ENCODE measurements at regions not wholly inside any gene's neighbourhood (a gene's known extent, or its start where the extent isn't known, plus 50 kb on each side); places are given as distances from the start of the nearest gene placed in this dataset.

DNA sequence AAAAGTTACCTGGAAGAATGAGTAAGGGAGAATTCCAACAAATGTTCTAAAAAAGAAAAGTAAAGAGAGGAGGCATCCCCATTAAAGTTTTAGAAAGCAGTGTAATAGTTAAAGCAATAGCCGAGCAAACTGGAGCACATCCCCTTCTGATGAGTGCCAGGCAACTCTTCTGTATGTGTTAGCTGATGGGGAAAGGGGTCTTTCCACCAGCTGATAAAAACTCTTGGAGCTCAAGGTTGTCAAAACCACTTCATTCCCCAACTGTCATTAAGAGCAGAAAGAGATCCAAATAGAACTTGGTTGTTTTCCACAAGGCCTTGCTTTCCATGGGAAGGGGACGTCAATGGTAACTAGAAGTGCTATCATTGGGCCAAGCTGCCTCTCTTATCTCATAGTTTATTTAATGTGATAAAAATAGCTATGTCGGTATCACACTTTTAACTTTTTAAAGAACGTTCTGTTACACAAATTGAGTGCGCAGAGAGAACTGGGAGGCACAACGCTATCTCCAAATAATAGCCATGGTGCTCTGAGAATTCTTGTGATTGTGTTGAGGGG is 116.9 kb downstream of the POLR2M start:
- Histone ChIP-seq H3F3A (ENCODE audit: low read depth) (no peaks in the 10 kb centered on the region), H3K9ac (ENCODE audit: low read depth, low read length, poor library complexity, severe bottlenecking) (no peak overlapping the region), H3K4me1 (ENCODE audit: insufficient read depth, low read length, poor library complexity, severe bottlenecking) (no peaks in the 10 kb centered on the region), H3K9me3 (ENCODE audit: insufficient read depth, low read depth, low read length) (no peaks in the 10 kb centered on the region), H3K36me3 (ENCODE audit: insufficient read depth, low read length) (no peaks in the 10 kb centered on the region), H3K27me3 (ENCODE audit: insufficient read depth, low read length, poor library complexity, severe bottlenecking) (peaks cover 13% of the 10 kb centered on the region), H4K20me1 (ENCODE audit: insufficient read depth, low read length, poor library complexity, severe bottlenecking) (no peaks in the 10 kb centered on the region), H3K9me2 (replicated peaks; ENCODE audit: low read depth, low read length) (no peaks in the 10 kb centered on the region), H3K79me2 (ENCODE audit: insufficient read depth, low read length) (no peaks in the 10 kb centered on the region), H3K4me3 (ENCODE audit: low read length, poor library complexity, severe bottlenecking) (no peak overlapping the region), H2AFZ (ENCODE audit: low read length) (no peak overlapping the region), H3K4me2 (ENCODE audit: low read depth, low read length, poor library complexity, severe bottlenecking) (no peak overlapping the region)
- TF ChIP-seq EZH2phosphoT487 (IDR thresholded peaks at IDR 0.05; ENCODE audit: borderline replicate concordance) = no peak

DNA sequence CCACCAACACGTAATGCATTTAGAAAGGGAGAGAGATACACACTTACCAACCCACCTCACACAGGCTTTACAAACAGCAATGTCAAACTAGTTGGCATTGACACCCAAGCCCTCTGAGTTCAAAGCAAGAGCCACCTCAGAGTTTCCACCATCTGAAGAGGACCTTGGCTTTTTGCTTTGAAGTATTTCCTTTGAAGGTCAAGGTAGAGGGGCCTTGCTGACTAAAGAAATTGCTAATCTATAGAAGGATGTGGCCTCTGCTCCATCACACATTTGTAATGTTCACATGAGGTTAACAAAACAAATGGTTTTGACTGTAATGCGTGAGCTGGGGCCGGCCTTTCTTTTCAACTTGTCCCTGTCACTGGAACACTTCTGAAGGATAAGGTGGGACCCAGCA is 117.7 kb downstream of the POLR2M start:
- H3F3A ChIP-seq (ENCODE audit: low read depth) = no peaks in the 10 kb centered on the region
- H2AFZ ChIP-seq (ENCODE audit: low read length) = no peak overlapping the region
- no peak overlapping the region for H3K4me2 ChIP-seq (ENCODE audit: low read depth, low read length, poor library complexity, severe bottlenecking)
- H3K79me2 ChIP-seq (ENCODE audit: insufficient read depth, low read length) = no peaks in the 10 kb centered on the region
- no peak overlapping the region for H3K4me3 ChIP-seq (ENCODE audit: low read length, poor library complexity, severe bottlenecking)
- H3K27me3 ChIP-seq (ENCODE audit: insufficient read depth, low read length, poor library complexity, severe bottlenecking) = peaks cover 17% of the 10 kb centered on the region
- TF ChIP-seq EZH2phosphoT487 (IDR thresholded peaks at IDR 0.05; ENCODE audit: borderline replicate concordance) (no peak), CTCF (conservative IDR thresholded peaks at IDR 0.05; ENCODE audit: low read length) (no peak)
- no peaks in the 10 kb centered on the region for H4K20me1 ChIP-seq (ENCODE audit: insufficient read depth, low read length, poor library complexity, severe bottlenecking)
- no peak overlapping the region for H3K9ac ChIP-seq (ENCODE audit: low read depth, low read length, poor library complexity, severe bottlenecking)
- no peaks in the 10 kb centered on the region for H3K4me1 ChIP-seq (ENCODE audit: insufficient read depth, low read length, poor library complexity, severe bottlenecking)
- H3K9me2 ChIP-seq (replicated peaks; ENCODE audit: low read depth, low read length) = no peaks in the 10 kb centered on the region
- H3K36me3 ChIP-seq (ENCODE audit: insufficient read depth, low read length) = no peaks in the 10 kb centered on the region
- H3K9me3 ChIP-seq (ENCODE audit: insufficient read depth, low read depth, low read length) = no peaks in the 10 kb centered on the region

DNA sequence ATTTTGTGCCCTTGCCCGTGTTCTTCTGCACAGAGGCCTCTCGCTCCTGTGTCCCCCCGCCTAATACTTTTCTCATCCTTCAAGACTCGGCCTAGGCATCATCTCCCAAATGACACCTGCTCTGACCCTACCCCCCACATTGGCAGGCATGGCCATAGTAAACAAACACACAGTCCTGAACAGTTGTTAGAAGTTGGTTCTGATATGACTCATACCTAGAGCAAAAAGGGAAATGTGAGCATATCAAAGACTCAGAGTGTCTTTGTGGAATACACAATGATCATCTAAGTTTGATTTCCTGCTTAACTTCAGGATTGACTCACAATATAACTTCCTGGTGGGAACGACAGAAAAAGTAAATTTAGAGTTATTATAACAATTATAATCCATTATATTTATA is 120.5 kb downstream of the POLR2M start:
- no peaks in the 10 kb centered on the region for H3F3A ChIP-seq (ENCODE audit: low read depth)
- no peak overlapping the region for H3K4me3 ChIP-seq (ENCODE audit: low read length, poor library complexity, severe bottlenecking)
- no peaks in the 10 kb centered on the region for H3K79me2 ChIP-seq (ENCODE audit: insufficient read depth, low read length)
- peaks cover 28% of the 10 kb centered on the region for H3K27me3 ChIP-seq (ENCODE audit: insufficient read depth, low read length, poor library complexity, severe bottlenecking)
- no peaks in the 10 kb centered on the region for H3K4me1 ChIP-seq (ENCODE audit: insufficient read depth, low read length, poor library complexity, severe bottlenecking)
- no peaks in the 10 kb centered on the region for H3K36me3 ChIP-seq (ENCODE audit: insufficient read depth, low read length)
- no peaks in the 10 kb centered on the region for H3K9me3 ChIP-seq (ENCODE audit: insufficient read depth, low read depth, low read length)
- H2AFZ ChIP-seq (ENCODE audit: low read length) = no peak overlapping the region
- H3K4me2 ChIP-seq (ENCODE audit: low read depth, low read length, poor library complexity, severe bottlenecking) = no peak overlapping the region
- no peak for TF ChIP-seq CTCF (conservative IDR thresholded peaks at IDR 0.05; ENCODE audit: low read length)
- no peak for TF ChIP-seq EZH2phosphoT487 (IDR thresholded peaks at IDR 0.05; ENCODE audit: borderline replicate concordance)
- no peak overlapping the region for H3K9ac ChIP-seq (ENCODE audit: low read depth, low read length, poor library complexity, severe bottlenecking)
- H4K20me1 ChIP-seq (ENCODE audit: insufficient read depth, low read length, poor library complexity, severe bottlenecking) = no peaks in the 10 kb centered on the region
- no peaks in the 10 kb centered on the region for H3K9me2 ChIP-seq (replicated peaks; ENCODE audit: low read depth, low read length)

GRCh38 chr15:57827971-57828370 is 121.5 kb downstream of the POLR2M start:
- Histone ChIP-seq H2AFZ (ENCODE audit: low read length) (no peak overlapping the region), H3K4me3 (ENCODE audit: low read length, poor library complexity, severe bottlenecking) (no peak overlapping the region), H3K79me2 (ENCODE audit: insufficient read depth, low read length) (no peaks in the 10 kb centered on the region), H3K9ac (ENCODE audit: low read depth, low read length, poor library complexity, severe bottlenecking) (no peak overlapping the region), H3F3A (ENCODE audit: low read depth) (no peaks in the 10 kb centered on the region), H3K4me1 (ENCODE audit: insufficient read depth, low read length, poor library complexity, severe bottlenecking) (no peaks in the 10 kb centered on the region), H3K9me3 (ENCODE audit: insufficient read depth, low read depth, low read length) (no peaks in the 10 kb centered on the region), H3K36me3 (ENCODE audit: insufficient read depth, low read length) (no peaks in the 10 kb centered on the region), H4K20me1 (ENCODE audit: insufficient read depth, low read length, poor library complexity, severe bottlenecking) (no peaks in the 10 kb centered on the region), H3K9me2 (replicated peaks; ENCODE audit: low read depth, low read length) (no peaks in the 10 kb centered on the region), H3K27me3 (ENCODE audit: insufficient read depth, low read length, poor library complexity, severe bottlenecking) (peaks cover 28% of the 10 kb centered on the region), H3K4me2 (ENCODE audit: low read depth, low read length, poor library complexity, severe bottlenecking) (no peak overlapping the region)
- TF ChIP-seq CTCF (conservative IDR thresholded peaks at IDR 0.05; ENCODE audit: low read length) (no peak), EZH2phosphoT487 (IDR thresholded peaks at IDR 0.05; ENCODE audit: borderline replicate concordance) (no peak)

Measured in Loucy (cell line).